Endothelial cell of umbilical vein (primary cell): ENCODE measurements at regions not wholly inside any gene's neighbourhood (a gene's known extent, or its start where the extent isn't known, plus 50 kb on each side); places are given as distances from the start of the nearest gene placed in this dataset.

ENCODE experiments used
- EZH2 ChIP-seq: IDR thresholded peaks from 2 replicates; pipeline ENCODE4 v1.6.1; 2012; ENCODE audit warnings: borderline replicate concordance, low read depth, mild to moderate bottlenecking, moderate library complexity, low read length, inconsistent platforms; ENCODE audit not compliant: severe bottlenecking
- JUN ChIP-seq: IDR thresholded peaks from 2 replicates; pipeline ENCODE4 v1.6.1; 2011; ENCODE audit warnings: borderline replicate concordance, low read depth; ENCODE audit not compliant: insufficient read length, insufficient read depth
- POLR2A ChIP-seq: IDR thresholded peaks from 2 replicates; pipeline ENCODE4 v1.6.1; 2012; ENCODE audit warnings: low read depth, mild to moderate bottlenecking, control low read depth, low read length
- POLR2AphosphoS5 ChIP-seq: IDR thresholded peaks from 2 replicates; pipeline ENCODE4 v1.6.1; 2012; ENCODE audit warnings: low read depth, mild to moderate bottlenecking, control low read depth, low read length, moderate library complexity; ENCODE audit not compliant: insufficient read depth
- TF ChIP-seq, protein P1 (sequence below), 2 donors: IDR thresholded peaks; 1 replicate in 1 of 2; 2 replicates in 1 of 2; pipeline ENCODE4 v1.5.1; 2011; ENCODE audit warnings: low read length in 2 of 2, mild to moderate bottlenecking in 2 of 2, moderate library complexity in 2 of 2, control low read depth in 1 of 2, inconsistent platforms in 1 of 2, low read depth in 1 of 2; ENCODE audit not compliant: insufficient read depth in 1 of 2; ENCODE audit errors: extremely low read depth in 1 of 2

DNA sequence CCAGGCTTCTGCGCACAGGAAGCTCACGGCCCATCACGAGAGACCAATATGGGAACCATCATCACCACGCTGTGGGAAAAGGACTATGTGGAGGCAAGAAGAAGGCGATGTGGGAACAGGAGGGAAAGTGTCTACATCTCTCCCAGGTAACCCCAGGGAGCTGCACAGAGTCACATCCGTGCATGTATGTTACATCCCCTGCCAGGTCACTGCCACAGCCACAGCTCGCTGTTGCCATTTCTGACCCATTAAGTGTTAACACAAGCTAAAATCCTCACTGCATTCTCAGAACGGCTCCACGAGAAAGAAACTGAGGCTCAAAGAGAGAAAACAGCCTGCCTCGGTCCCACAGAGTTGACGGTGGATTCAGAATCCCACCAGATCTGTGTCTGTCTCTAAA, 319.1 kb downstream of the FOXL1 start:
- TF ChIP-seq, protein P1, sequence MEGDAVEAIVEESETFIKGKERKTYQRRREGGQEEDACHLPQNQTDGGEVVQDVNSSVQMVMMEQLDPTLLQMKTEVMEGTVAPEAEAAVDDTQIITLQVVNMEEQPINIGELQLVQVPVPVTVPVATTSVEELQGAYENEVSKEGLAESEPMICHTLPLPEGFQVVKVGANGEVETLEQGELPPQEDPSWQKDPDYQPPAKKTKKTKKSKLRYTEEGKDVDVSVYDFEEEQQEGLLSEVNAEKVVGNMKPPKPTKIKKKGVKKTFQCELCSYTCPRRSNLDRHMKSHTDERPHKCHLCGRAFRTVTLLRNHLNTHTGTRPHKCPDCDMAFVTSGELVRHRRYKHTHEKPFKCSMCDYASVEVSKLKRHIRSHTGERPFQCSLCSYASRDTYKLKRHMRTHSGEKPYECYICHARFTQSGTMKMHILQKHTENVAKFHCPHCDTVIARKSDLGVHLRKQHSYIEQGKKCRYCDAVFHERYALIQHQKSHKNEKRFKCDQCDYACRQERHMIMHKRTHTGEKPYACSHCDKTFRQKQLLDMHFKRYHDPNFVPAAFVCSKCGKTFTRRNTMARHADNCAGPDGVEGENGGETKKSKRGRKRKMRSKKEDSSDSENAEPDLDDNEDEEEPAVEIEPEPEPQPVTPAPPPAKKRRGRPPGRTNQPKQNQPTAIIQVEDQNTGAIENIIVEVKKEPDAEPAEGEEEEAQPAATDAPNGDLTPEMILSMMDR (IDR thresholded peaks at IDR 0.05; ENCODE audit: extremely low read depth in 1 of 2, insufficient read depth in 1 of 2, low read depth in 1 of 2, low read length in 2 of 2) = no peak
- TF ChIP-seq POLR2AphosphoS5 (no peak), EZH2 (no peak), POLR2A (no peak), JUN (no peak)
